ENCODE measurements at regions not wholly inside any gene's neighbourhood (a gene's known extent, or its start where the extent isn't known, plus 50 kb on each side); places are given as distances from the start of the nearest gene placed in this dataset.
A peak's percentile ranks its signal among the peaks of the same experiment; 100 is the strongest.

GRCh38 chr1:240667351-240667750 is 55.4 kb upstream of the GREM2 start:
- DNase-seq = no peak

DNA sequence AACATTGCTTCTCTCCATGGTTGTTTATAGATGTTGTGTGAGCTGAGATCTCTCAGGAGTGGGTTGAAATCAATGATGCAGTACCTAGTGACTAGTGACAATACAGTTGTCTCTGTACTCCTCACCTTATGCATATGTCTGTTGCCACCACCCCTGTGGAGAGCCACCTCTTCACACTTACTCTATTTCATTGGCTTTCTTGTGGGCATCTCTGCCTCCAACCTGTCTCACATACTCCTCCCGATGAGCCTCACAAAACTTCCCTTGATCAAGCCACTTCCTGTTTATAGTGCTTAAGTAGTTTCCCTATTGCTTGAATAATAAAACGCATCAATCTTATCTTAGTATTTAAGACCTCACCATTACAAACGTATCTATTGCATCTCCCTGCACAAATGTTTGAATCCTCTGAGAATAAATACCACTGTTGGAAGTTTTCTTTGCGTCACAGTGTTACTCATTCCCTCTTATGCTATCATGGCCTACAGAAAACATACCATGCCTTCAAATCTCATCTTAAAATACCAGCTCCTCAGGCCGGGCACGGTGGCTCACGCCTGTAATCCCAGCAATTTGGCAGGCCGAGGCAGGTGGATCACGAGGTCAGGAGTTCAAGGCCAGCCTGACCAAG is 54.7 kb upstream of the GREM2 start:
- DNase-seq = peak; percentile 0

DNA sequence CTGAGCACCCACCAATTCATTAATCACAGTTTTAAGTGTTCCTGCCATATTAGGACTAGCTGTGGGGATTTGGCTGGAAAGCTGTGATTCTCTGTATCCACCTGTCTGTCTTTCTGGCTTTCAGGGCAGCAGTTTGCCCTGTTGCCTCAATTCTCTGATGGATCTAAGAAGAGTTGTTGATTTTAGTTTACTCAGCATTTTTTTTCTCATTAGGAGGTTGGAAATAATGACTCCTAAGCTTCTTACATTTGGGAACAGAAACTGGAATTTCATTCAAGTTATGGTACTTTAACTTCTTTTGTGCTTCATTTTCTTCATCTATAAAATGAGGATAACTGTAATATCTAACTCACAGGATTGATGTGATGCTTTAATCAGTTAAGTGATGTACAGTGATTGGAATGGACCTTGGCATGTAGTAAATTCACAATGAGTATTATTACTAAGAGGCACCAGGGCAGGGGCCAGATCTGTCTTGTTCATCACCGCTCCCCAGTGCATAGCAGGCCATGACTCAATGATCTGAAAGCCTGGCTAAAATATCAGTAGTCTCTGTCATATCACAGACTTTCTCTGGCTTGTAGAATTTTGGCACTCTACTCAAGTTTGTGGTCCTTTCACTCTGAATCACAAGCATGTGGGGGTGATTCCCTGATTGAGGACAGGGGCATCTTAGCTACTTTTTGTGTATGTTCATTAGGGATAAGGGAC is 51.4 kb upstream of the GREM2 start:
- no peak for DNase-seq
